ENCODE measurements at regions not wholly inside any gene's neighbourhood (a gene's known extent, or its start where the extent isn't known, plus 50 kb on each side); places are given as distances from the start of the nearest gene placed in this dataset.
"Not testable (repeated sequence)": the region's sequence is repeated elsewhere in the genome, so short reads cannot be mapped to it uniquely, and the experiment has no call there.

DNA sequence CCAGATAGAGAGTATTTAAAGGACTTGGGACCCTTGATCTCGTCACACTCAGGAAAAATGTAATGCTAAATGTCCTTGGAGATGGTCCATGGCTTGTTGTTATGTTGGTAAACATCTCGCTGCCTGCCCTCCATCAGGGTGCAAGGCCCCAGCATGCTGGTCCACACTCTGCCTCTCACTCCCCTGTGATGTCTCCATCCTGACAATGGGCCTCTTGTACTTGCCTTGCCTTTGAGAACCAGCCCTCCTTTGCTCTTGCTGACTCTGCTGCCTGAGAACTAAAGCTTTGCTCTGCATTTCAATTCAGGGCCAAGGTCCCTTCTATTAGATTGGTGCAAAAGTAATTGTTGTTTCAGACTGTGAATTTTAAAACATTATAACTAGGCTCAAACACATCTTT is 131.0 kb upstream of the LMNTD1 start:
- DNase-seq (ENCODE audit: low read depth in 2 of 2): no peak

DNA sequence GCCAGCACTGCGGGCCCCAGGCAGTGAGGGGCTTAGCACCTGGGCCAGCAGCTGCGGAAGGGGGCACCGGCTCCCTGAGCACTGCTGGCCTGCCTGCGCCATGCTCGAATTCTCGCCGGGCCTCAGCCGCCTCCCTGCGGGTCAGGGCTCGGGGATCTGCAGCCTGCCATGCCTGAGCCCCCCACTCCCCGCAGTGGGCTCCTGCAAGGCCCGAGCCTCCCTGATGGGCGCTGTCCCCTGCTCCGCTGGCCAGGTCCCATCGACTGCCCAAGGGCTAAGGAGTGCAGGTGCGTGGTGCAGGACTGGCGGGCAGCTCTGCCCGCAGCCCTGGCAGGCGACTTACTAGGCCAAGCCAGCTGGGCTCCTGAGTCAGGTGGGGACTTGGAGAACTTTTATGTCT is 133.3 kb upstream of the LMNTD1 start:
- DNase-seq (ENCODE audit: low read depth in 2 of 2): no peak

DNA sequence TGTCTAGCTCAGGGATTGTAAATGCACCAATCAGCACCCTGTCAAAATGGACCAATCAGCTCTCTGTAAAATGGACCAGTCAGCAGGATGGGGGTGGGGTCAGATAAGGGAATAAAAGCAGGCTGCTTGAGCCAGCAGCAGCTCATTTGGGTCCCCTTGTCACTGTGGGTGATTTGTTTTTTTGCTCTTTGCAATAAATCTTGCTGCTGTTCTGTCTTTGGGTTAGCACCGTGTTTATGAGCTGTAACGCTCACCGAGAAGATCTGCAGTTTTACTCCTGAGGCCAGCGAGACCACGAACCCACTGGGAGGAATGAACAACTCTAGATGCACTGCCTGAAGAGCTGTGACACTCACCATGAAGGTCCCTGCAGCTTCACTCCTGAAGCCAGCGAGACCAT is 134.1 kb upstream of the LMNTD1 start:
- no peak for DNase-seq (ENCODE audit: low read depth in 2 of 2)

DNA sequence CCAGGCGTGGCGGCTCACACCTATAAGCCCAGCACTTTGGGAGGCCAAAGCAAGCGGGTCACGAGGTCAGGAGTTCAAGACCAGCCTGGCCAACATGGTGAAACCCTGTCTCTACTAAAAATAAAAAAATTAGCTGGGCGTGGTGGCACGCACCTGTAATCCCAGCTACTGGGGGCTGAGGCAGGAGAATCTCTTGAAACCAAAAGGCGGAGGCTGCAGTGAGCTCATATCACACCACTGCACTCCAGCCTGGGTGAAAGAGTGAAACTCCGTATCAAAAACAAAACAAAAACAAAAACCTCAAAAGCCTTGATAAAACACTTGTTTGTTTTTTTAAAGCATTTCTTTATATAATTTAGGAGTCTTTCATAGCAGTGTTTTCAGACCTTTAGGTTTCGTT is 135.8 kb upstream of the LMNTD1 start:
- not testable (repeated sequence) for DNase-seq (ENCODE audit: low read depth in 2 of 2)

DNA sequence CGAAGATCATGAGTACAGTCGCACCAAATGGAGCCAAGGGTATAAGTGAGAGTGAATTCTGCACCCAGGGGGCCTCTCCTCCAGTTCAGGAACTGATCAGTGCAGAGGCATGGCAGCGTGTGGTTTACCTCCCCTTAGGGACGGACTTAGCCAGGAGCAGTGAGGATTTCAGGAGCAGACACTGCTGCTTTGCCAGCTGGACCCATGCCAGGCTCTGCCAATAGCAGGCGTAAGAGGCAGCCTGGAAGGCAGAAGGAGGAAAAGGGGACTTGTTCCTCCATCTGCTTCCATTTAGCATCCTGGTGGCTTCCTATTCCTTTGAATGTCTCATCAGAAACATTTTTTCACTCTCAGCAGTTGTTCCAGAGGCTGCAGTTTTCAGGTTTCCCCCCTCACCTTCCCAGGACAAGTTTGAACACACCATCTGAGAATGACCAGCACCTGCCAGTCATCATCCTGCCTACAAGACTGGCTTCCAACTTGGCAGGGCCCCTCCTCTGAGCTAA is 137.0 kb upstream of the LMNTD1 start:
- DNase-seq (ENCODE audit: low read depth in 2 of 2): no peak

DNA sequence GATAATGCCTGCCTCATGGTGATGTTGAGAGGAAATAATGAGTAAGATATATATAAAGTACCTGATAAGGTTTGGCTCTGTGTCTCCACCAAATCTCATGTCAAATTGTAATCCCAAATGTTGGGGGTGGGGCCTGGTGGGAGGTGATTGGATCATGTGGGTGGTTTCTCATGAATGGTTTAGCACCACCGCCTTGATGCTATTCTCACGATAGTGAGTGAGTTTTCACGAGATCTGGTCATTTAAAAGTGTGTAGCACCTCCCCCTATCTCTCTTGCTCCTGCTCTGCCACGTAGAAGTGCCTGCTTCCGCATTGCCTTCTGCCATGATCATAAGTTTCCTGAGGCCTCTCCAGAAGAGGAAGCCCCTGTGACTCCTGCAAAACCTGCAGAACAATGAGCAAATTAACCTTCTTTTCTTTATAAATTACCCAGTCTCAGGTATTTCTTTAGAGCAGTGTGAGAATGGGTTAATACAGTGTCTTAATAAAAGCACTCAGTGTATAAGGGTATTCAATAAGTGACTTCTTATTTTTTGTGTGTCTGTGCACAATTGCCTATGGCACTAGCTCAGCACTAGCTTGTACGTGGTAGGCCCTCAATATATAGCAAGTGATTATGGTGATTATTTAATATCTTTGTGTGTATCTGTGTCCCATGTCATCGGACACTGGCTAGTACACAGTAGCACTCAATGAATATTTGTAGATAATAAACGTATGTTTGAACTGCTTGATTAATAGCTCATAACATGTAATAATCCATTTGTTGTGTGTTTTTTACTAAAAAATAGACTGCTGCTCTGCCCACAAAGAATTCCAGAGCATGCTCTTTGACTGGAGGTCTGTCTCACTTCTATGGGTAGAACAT is 138.1 kb upstream of the LMNTD1 start:
- no peak for DNase-seq (ENCODE audit: low read depth in 2 of 2)

DNA sequence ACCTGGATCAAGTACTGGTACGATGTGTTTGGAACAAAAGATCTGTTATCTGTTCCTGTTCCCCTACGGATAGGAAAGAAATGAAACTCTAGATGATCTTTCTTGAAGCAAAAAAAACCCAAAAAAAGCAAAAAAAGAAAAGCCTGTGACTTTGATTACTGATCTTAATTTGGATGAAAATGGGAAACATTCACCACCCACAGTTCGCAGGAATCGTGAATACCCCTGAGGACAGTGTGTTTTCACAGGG is 138.7 kb upstream of the LMNTD1 start:
- DNase-seq (ENCODE audit: low read depth in 2 of 2): no peak

DNA sequence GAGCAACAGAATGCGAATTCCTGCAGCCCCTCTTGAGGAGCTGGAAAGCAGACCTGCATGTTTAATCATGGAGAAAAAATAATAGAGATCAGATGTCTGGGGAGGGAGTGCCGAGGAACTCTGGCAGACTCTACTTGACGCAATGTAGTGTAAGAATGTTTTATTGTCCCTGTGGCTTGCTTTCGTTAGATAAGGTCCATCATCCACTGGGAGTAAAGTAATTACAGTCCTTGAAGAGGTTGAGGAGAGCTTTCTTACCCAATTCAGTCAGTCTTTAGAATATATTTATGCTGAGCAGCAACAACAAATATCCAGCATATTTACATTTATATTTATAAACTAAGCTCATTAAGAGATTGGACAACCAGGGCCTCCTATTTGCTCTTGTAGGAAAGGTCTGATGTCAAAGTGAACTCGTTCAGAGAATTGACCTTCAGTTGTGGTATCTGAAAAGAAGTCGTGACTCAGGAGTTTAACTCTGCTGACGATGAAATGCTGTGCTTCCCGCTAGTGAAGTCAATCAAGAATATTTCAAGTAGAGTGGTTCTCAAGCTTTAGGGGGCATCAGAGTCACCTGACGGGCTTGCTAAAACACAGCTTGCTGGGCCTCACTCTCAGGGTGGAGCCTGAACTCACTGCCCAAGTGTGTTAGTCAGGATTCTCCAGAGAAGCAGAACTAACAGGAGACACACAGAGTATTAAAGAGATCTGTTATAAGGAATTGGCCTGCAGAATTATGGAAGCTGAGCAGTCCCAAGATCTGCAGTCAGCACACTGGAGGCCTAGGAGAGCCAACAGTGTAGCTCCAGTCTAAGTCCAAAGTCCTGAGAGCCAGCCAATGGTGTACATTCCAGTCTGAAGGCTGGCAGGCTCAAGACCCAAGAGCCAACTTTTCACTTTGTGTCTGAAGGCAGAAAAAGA is 139.3 kb upstream of the LMNTD1 start:
- no peak for DNase-seq (ENCODE audit: low read depth in 2 of 2)

DNA sequence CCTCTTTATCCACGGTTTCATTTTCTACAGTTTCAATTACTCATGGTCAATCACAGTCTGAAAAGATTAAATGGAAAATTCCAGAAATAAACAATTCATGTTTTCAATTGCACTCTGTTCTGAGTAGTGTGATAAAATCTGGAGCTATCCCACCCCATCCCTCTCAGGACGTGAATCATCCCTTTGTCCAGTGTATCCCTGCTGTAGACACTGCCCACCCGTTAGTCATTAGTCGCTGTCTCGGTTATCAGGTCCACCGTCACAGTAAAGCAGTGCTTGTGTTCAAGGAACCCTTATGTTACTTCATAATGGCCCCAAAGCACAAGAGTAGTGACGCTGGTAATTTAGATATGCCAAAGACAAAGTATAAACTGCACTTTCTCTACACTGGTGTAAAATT is 141.0 kb upstream of the LMNTD1 start:
- no peak for DNase-seq (ENCODE audit: low read depth in 2 of 2)

DNA sequence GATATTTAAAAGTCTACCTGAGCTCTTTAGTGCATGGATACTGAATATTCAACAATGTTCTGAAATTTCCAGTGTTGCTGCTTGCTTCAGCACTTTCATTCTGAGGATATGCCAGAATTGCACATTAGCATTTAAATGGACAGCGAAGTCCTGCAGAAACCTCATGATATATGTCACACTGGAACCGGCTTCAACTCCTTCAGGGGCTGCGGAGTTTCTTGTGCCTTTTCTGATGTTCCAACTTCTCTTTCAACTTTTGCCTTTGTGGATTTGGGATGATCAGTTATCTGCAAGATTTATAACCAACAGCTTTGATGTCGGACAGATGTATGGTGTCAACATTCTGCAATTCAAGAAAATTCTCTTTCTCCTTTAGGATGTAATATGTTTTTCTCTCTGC is 142.5 kb upstream of the LMNTD1 start:
- DNase-seq (ENCODE audit: low read depth in 2 of 2): no peak

DNA sequence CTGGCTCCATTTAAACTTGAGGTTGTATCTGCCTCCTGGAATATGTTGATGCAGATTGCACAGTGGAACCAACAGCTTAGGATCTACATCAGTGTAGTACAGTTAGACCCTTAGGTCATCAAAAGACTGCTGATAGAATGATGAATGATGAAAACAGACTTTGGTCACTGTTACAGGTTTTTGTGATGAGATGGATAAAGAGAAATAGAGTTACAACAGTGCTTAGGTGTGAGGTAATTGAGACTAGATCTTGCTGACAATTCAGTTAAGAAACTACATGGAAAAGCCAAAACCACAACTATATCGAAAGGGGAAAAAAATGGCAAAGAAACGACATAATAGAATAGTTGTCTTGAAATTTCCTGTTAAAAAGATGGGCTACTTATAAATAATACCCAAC is 145.7 kb upstream of the LMNTD1 start:
- no peak for DNase-seq (ENCODE audit: low read depth in 2 of 2)

DNA sequence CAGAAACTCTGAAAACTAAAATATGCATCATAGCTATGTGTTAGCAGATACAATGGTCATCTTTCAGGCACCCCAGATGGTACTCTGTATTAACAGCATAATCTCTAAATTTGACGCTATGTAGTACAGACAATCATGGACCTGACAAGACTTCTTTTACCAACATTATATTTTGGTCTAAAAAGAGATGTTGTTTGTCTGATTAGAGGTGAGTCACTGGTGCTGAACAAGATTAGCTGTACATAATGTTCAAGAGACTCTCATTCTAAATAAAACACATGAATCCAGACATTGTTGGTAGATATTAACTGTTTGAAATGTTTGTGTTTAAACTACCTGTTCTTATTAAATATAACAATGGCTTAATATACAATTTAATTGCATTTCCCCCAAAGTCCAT is 146.4 kb upstream of the LMNTD1 start:
- no peak for DNase-seq (ENCODE audit: low read depth in 2 of 2)

DNA sequence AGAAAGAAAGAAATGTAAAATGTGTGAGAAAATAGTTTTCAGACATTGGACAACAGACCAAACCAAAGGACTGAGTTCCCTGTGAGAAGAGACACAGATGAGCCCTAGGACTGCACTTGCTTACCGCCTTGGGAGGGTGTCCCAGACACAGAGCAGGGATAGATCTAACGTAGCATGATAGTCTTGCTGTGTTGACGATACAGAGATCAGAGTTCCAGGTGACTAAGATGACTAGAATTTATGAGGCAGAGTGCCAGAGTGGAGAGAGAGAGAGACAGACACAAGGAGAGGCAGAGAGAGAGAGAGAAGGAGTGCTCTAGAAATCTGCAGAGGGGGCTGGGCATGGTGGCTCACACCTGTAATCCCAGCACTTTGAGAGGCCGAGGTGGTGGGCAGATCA is 148.2 kb upstream of the LMNTD1 start:
- no peak for DNase-seq (ENCODE audit: low read depth in 2 of 2)

DNA sequence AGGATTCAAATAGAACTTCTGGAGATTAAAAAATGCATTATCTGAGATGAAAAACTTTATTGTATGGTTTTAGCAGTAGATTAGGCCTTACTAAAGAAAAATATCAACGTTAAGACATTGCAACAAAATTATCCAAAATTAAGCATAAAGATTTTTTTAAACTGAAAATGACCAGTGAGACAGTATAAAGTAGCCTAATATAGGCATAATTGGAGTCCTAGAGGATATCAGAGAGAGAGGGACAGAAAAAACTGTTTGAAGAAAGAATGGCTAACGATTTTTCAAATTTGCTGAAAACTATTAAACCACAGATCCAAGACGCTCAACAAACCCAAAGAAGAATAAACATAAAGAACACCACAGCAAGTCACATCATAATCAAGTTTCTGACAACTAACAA is 149.5 kb upstream of the LMNTD1 start:
- no peak for DNase-seq (ENCODE audit: low read depth in 2 of 2)

DNA sequence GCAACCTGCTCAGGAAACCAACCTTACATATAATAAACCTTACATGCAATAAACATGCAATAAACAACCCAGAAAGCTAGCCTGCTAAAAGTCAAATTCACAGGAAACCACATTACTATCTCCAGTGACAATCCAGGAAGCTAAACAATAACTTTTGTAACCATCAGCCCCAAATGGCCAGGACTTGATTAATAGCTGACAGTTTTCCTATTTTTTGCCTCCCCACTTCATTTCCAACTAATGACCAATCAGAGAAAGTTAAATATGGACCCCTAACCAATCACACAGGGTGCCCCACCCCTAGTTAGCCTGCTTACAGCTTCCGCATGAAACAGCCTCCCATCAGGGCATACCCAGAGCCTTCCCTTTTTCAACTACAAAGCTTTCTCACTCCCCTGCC is 152.2 kb upstream of the LMNTD1 start:
- no peak for DNase-seq (ENCODE audit: low read depth in 2 of 2)

DNA sequence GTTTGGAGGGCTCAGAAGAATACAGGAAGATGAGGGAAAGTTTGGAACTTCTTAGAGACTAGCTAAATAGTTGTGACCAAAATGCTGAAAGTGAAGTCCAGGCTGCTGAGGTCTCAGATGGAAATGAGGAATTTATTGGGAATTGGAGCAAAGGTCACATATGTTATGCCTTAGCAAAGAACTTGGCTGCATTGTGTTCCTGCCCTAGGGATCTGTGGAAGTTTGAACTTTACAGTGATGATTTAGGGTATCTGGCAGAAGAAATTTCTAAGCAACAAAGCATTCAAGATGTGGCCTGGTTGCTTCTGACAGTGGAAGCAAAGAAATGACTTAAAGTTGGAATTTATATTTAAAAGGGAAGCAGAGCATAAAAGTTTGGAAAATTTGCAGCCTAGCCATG is 153.6 kb upstream of the LMNTD1 start:
- DNase-seq (ENCODE audit: low read depth in 2 of 2): not testable (repeated sequence)

DNA sequence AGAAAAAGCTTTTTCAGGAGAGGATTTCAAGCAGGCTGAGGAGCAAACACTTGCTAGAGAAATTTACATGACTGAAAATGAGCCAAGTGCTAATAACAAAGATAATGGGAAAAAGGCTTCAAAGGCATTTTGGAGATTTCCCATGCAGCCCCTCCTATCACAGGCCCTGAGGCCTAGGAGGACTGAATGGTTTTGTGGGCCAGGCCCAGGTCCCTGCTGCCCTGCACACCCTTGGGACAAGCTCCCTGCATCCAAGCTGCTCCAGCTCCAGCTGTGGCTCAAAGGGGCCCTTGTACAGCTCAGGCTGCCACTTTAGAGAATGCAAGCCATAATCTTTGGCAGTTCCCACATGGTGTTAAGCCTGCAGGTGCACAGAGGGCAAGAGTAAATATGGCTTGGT is 154.0 kb upstream of the LMNTD1 start:
- no peak for DNase-seq (ENCODE audit: low read depth in 2 of 2)

DNA sequence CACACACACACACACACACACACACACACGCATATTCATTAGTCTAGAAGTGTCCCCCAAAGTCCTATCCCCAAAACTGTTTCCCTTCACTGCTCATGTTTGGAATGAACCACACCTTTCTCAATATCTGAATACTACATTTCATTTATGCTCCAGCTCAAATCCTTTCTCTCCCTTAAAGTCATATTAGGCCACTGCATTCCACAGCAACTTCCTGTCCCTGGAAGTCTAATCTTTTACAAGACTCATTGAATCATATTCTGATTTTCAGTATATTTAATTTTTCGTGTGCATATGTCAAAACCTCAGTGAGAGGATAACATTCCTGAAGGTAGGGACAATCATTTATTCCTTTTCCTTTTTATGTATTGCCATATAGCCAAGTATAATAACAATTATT is 155.6 kb upstream of the LMNTD1 start:
- no peak for DNase-seq (ENCODE audit: low read depth in 2 of 2)

DNA sequence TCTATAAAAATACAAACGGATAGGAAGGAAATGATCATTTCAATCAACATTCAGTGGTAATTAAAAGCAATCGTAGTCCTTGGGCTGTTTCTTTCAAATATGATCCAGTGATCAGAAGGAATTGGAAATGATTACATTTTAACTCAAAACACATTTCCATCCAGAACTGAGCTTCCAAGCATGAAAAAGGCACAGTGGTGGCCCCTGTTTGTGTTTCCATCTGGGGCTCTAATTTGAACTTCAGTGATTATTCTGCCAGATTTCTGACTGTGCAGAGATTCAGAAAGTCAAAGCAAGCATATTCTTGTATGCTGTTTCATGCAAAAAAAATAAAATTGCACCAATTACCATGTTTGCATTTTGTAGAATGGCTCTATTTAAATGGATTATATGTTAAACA is 157.0 kb upstream of the LMNTD1 start:
- DNase-seq (ENCODE audit: low read depth in 2 of 2): no peak

DNA sequence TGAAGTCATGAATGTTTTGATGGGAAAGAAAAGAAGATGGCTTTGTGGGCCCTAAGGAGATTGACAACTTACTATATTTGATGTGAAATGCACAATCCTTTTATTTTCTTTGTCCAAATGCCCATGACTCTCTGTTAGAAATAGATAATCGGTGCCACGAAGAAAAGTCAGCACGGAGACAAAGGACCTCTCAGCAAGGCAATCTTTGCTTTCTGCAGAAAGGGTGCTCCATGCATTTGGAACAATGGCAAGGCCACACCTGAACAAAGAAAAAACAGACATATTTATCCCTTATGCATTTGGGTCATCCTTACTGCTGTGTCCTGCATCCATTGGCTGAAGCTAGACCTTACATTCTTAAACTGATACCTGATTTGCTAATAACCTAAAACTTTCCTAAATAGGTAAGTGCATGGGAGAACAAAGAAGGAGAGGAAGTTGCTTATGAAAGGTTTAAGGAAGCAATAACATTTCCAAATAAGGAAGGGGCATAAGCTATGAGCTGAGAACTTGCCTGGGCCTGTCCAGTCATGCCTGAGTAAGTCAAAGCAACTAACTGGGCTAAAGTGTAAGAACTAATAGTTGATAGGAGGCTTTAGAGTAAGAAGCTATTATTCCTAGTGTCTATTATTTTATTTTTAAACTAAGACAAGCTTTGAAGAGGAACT is 158.0 kb upstream of the LMNTD1 start:
- not testable (repeated sequence) for DNase-seq (ENCODE audit: low read depth in 2 of 2)

DNA sequence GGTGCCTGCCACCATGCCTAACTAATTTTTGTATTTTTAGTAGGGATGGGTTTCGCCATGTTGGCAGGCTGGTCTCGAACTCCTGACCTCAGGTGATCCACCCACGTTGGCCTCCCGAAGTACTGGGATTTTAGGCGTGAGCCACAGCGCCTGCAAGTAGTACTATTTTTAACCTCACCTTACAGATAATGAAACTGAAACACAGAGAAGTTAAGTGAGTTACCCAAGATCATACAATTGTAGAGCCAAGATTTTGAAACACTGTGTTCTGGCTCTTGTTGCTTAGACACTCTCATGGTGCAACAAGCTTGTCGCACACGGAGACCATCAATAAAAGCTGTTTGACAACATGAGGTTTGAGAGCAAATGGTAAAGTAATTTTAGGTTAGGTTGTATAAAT is 159.1 kb upstream of the LMNTD1 start:
- DNase-seq (ENCODE audit: low read depth in 2 of 2): no peak

DNA sequence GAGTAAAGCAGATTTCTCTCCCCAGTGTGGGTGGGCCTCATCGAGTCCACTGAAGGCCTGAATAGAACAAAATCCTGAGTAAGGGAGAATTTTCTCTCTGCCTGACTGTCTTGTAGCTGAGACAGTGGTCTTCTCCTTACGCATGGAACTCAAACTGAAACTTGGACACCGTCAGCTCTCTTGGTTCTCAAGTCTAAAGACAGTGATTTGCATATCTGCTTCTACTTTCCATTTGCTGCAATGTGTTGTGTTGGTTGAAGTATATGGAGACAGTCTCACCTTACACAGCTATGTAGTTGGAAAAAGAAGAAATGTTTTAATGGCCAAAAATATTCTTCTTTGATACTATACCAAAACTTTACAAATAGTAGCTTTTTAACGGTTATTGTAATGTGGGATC is 160.2 kb upstream of the LMNTD1 start:
- DNase-seq (ENCODE audit: low read depth in 2 of 2): no peak

Data from stimulated activated CD8-positive, alpha-beta memory T cell treated with anti-CD3 and anti-CD28 coated beads, Interleukin-2, amount 100 ng/mL, for 48 hours (primary cell).